DND-41 (cell line): ENCODE measurements at regions not wholly inside any gene's neighbourhood (a gene's known extent, or its start where the extent isn't known, plus 50 kb on each side); places are given as distances from the start of the nearest gene placed in this dataset.

ENCODE experiments used
- EZH2 ChIP-seq: IDR thresholded peaks from 3 replicates; pipeline ENCODE4 v1.6.1; 2012; ENCODE audit warnings: borderline replicate concordance, low read depth, mild to moderate bottlenecking, moderate library complexity, low read length, inconsistent platforms; ENCODE audit not compliant: severe bottlenecking
- TF ChIP-seq, protein P1 (sequence below): IDR thresholded peaks from 2 replicates; pipeline ENCODE4 v1.5.1; 2012; ENCODE audit warnings: borderline replicate concordance, low read length, moderate library complexity, mild to moderate bottlenecking; ENCODE audit not compliant: poor library complexity, severe bottlenecking; ENCODE audit errors: extremely low read depth

DNA sequence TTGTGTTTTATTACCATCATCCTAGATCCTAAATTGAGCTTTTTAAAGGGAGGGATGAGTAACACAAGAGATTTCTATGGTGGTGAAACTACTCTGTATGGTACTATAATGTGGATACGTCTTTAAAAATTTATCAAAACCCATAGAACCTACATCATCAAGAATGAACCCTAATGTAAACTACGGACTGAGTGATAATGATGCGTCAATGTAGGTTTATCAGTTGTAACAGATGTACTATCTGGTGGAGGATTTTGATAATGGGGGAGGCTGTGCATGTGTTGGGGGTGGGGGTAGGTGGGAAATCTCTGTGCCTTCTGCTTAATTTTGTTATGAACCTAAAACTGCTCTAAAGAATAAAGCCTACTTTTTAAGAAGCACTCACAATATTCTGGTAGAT, 724.1 kb upstream of the SOX9 start:
- TF ChIP-seq, protein P1, sequence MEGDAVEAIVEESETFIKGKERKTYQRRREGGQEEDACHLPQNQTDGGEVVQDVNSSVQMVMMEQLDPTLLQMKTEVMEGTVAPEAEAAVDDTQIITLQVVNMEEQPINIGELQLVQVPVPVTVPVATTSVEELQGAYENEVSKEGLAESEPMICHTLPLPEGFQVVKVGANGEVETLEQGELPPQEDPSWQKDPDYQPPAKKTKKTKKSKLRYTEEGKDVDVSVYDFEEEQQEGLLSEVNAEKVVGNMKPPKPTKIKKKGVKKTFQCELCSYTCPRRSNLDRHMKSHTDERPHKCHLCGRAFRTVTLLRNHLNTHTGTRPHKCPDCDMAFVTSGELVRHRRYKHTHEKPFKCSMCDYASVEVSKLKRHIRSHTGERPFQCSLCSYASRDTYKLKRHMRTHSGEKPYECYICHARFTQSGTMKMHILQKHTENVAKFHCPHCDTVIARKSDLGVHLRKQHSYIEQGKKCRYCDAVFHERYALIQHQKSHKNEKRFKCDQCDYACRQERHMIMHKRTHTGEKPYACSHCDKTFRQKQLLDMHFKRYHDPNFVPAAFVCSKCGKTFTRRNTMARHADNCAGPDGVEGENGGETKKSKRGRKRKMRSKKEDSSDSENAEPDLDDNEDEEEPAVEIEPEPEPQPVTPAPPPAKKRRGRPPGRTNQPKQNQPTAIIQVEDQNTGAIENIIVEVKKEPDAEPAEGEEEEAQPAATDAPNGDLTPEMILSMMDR: no peak
- no peak for TF ChIP-seq EZH2
